ENCODE measurements at regions not wholly inside any gene's neighbourhood (a gene's known extent, or its start where the extent isn't known, plus 50 kb on each side); places are given as distances from the start of the nearest gene placed in this dataset.

DNA sequence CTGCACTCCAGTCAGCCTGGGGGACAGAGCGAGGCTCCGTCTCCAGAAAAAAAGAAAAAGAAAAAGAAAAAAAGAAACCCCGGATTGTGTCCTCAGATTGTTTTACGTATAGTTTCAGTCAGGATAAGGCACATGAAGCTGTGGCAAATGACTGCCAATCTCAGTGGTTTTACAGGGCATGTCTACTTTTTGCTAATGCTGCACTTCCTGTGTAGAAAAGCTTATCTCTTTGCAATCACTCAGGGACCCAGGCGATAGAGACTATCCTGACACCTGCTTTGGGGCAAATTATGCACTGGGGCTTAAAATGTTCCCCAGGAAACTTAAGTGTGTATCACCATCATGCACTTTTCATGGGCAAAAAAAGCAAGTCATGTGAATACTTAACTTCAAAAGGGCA, 103.7 kb upstream of the MEIS1 start:
- no peak overlapping the region for H2AFZ ChIP-seq (ENCODE audit: low read length)
- no peak for DNase-seq (ENCODE audit: insufficient read length, low spot score, missing footprints)
- no peak overlapping the region for H3K4me2 ChIP-seq (ENCODE audit: insufficient read depth, low read length)
- H3K79me2 ChIP-seq (ENCODE audit: insufficient read depth, low read length) = no peaks in the 10 kb centered on the region
- H3K9me3 ChIP-seq (ENCODE audit: low read depth, low read length) = no peaks in the 10 kb centered on the region
- no peaks in the 10 kb centered on the region for H3K4me1 ChIP-seq (ENCODE audit: insufficient read depth, low read length)
- no peaks in the 10 kb centered on the region for H3K36me3 ChIP-seq (ENCODE audit: insufficient read depth, low read length)
- no peaks in the 10 kb centered on the region for H4K20me1 ChIP-seq (ENCODE audit: insufficient read depth, low read length)
- no peaks in the 10 kb centered on the region for H3K27me3 ChIP-seq (ENCODE audit: insufficient read depth, low read length)
- H3K27ac ChIP-seq (ENCODE audit: low read depth, low read length) = no peak overlapping the region
- no peak overlapping the region for H3K4me3 ChIP-seq (ENCODE audit: insufficient read depth, low read length)
- TF ChIP-seq, protein P1, sequence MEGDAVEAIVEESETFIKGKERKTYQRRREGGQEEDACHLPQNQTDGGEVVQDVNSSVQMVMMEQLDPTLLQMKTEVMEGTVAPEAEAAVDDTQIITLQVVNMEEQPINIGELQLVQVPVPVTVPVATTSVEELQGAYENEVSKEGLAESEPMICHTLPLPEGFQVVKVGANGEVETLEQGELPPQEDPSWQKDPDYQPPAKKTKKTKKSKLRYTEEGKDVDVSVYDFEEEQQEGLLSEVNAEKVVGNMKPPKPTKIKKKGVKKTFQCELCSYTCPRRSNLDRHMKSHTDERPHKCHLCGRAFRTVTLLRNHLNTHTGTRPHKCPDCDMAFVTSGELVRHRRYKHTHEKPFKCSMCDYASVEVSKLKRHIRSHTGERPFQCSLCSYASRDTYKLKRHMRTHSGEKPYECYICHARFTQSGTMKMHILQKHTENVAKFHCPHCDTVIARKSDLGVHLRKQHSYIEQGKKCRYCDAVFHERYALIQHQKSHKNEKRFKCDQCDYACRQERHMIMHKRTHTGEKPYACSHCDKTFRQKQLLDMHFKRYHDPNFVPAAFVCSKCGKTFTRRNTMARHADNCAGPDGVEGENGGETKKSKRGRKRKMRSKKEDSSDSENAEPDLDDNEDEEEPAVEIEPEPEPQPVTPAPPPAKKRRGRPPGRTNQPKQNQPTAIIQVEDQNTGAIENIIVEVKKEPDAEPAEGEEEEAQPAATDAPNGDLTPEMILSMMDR (IDR thresholded peaks at IDR 0.05; ENCODE audit: extremely low read depth, low read depth, low read length) = no peak

GRCh38 chr2:66329081-66329605, 105.8 kb upstream of the MEIS1 start:
- TF ChIP-seq, protein P1 (IDR thresholded peaks at IDR 0.05; ENCODE audit: extremely low read depth, low read depth, low read length) = no peak
- no peaks in the 10 kb centered on the region for H3K36me3 ChIP-seq (ENCODE audit: insufficient read depth, low read length)
- H3K79me2 ChIP-seq (ENCODE audit: insufficient read depth, low read length) = no peaks in the 10 kb centered on the region
- H3K27me3 ChIP-seq (ENCODE audit: insufficient read depth, low read length) = no peaks in the 10 kb centered on the region
- no peak overlapping the region for H2AFZ ChIP-seq (ENCODE audit: low read length)
- H3K4me3 ChIP-seq (ENCODE audit: insufficient read depth, low read length) = no peak overlapping the region
- H4K20me1 ChIP-seq (ENCODE audit: insufficient read depth, low read length) = no peaks in the 10 kb centered on the region
- no peaks in the 10 kb centered on the region for H3K4me1 ChIP-seq (ENCODE audit: insufficient read depth, low read length)
- DNase-seq (ENCODE audit: insufficient read length, low spot score, missing footprints) = no peak
- no peak overlapping the region for H3K27ac ChIP-seq (ENCODE audit: low read depth, low read length)
- H3K9me3 ChIP-seq (ENCODE audit: low read depth, low read length) = no peaks in the 10 kb centered on the region
- no peak overlapping the region for H3K4me2 ChIP-seq (ENCODE audit: insufficient read depth, low read length)

GRCh38 chr2:66327066-66327740, 107.7 kb upstream of the MEIS1 start:
- DNase-seq (ENCODE audit: insufficient read length, low spot score, missing footprints) = peak; percentile 55
- no peak overlapping the region for H3K4me2 ChIP-seq (ENCODE audit: insufficient read depth, low read length)
- no peak overlapping the region for H3K27ac ChIP-seq (ENCODE audit: low read depth, low read length)
- H3K4me3 ChIP-seq (ENCODE audit: insufficient read depth, low read length) = no peak overlapping the region
- H3K36me3 ChIP-seq (ENCODE audit: insufficient read depth, low read length) = no peaks in the 10 kb centered on the region
- H2AFZ ChIP-seq (ENCODE audit: low read length) = no peak overlapping the region
- H3K9me3 ChIP-seq (ENCODE audit: low read depth, low read length) = no peaks in the 10 kb centered on the region
- TF ChIP-seq, protein P1 (IDR thresholded peaks at IDR 0.05; ENCODE audit: extremely low read depth, low read depth, low read length) = no peak
- H3K79me2 ChIP-seq (ENCODE audit: insufficient read depth, low read length) = no peaks in the 10 kb centered on the region
- H3K4me1 ChIP-seq (ENCODE audit: insufficient read depth, low read length) = no peaks in the 10 kb centered on the region
- H4K20me1 ChIP-seq (ENCODE audit: insufficient read depth, low read length) = no peaks in the 10 kb centered on the region
- no peaks in the 10 kb centered on the region for H3K27me3 ChIP-seq (ENCODE audit: insufficient read depth, low read length)

DNA sequence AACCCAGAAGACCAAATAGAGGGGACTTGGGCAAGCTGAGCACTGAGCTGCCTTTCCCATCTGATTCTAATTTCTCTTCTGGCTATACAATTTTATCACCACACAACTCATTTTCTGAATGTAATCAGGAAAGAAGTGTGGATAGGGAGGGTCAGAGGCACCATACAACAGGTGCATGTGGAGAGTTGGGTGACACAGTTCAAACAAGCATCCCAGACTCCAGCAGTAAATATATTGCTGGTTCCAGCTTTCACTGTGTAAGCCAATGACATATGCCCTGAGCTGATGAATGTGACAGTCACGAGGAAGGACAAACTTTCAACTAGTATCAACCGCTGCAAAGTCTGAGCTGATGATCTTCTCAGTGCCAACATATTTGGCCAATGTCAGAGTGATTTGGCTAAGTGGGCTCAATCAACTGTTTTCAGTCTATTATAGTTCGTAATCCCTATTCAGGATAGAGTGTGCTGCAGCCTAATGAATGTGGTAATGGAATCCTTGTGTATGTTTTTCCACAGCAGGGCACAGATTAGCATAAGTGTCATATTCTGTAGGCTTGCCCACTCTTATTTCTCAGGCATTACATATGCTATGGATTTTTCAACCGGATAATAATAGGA, 109.9 kb upstream of the MEIS1 start:
- H2AFZ ChIP-seq (ENCODE audit: low read length) = no peak overlapping the region
- no peaks in the 10 kb centered on the region for H3K9me3 ChIP-seq (ENCODE audit: low read depth, low read length)
- H3K4me2 ChIP-seq (ENCODE audit: insufficient read depth, low read length) = no peak overlapping the region
- no peaks in the 10 kb centered on the region for H3K79me2 ChIP-seq (ENCODE audit: insufficient read depth, low read length)
- no peaks in the 10 kb centered on the region for H3K4me1 ChIP-seq (ENCODE audit: insufficient read depth, low read length)
- no peak overlapping the region for H3K27ac ChIP-seq (ENCODE audit: low read depth, low read length)
- H3K4me3 ChIP-seq (ENCODE audit: insufficient read depth, low read length) = no peak overlapping the region
- DNase-seq (ENCODE audit: insufficient read length, low spot score, missing footprints) = no peak
- no peaks in the 10 kb centered on the region for H4K20me1 ChIP-seq (ENCODE audit: insufficient read depth, low read length)
- H3K36me3 ChIP-seq (ENCODE audit: insufficient read depth, low read length) = no peaks in the 10 kb centered on the region
- H3K27me3 ChIP-seq (ENCODE audit: insufficient read depth, low read length) = no peaks in the 10 kb centered on the region
- TF ChIP-seq, protein P1 (IDR thresholded peaks at IDR 0.05; ENCODE audit: extremely low read depth, low read depth, low read length) = no peak
